Vagina (tissue), 2 donors: ENCODE measurements at regions not wholly inside any gene's neighbourhood (a gene's known extent, or its start where the extent isn't known, plus 50 kb on each side); places are given as distances from the start of the nearest gene placed in this dataset.

ENCODE experiments used
- DNase-seq, 2 donors: peaks; one replicate each; pipeline ENCODE4 v3.0.0-alpha.2; 2017; ENCODE audit errors: extremely low spot score in 2 of 2
- H3K27ac ChIP-seq: fragments of 200-600 bp; sonication (generic); one replicate; pipeline ENCODE4 v1.5.1; 2019
- H3K27me3 ChIP-seq: fragments of 200-600 bp; sonication (generic); one replicate; pipeline ENCODE4 v1.5.1; 2019
- H3K36me3 ChIP-seq, 2 donors: fragments of 200-600 bp; sonication (generic); one replicate each; pipeline ENCODE4 v1.5.1; 2017 to 2019
- H3K4me1 ChIP-seq: fragments of 200-600 bp; sonication (generic); one replicate; pipeline ENCODE4 v1.5.1; 2019
- H3K4me3 ChIP-seq, 2 donors: fragments of 200-600 bp; sonication (generic); 1 replicate in 1 of 2; 2 replicates in 1 of 2; pipeline ENCODE4 v1.5.1; 2016 to 2019
- H3K9me3 ChIP-seq: fragments of 200-600 bp; sonication (generic); one replicate; pipeline ENCODE4 v1.5.1; 2019
- POLR2A ChIP-seq, 2 donors: fragments of 450-650 bp; IDR thresholded peaks; one replicate each; pipeline ENCODE4 v1.6.1; 2017; ENCODE audit warnings: antibody characterized with exemption in 2 of 2, mild to moderate bottlenecking in 2 of 2, moderate library complexity in 2 of 2
- POLR2AphosphoS5 ChIP-seq, 2 donors: sonication (generic); formaldehyde crosslinking; IDR thresholded peaks; one replicate each; pipeline ENCODE4 v1.9.0; 2017; ENCODE audit warnings: antibody characterized with exemption in 2 of 2, mild to moderate bottlenecking in 2 of 2, low read depth in 1 of 2; ENCODE audit not compliant: insufficient read depth in 1 of 2
- intact Hi-C: fragments of 100-400 bp; cut with DNase I; formaldehyde crosslinking; loops from one replicate; pipeline ENCODE4 v1.15.1; 2023
- TF ChIP-seq, protein P1 (sequence below), 3 experiments: fragments of 450-650 bp in 2 of 3; fragments of 200-600 bp in 1 of 3; sonication (generic) in 1 of 3; IDR thresholded peaks; one replicate each; pipeline ENCODE4 v1.5.1; 2017 to 2019; ENCODE audit warnings: antibody characterized with exemption in 3 of 3, mild to moderate bottlenecking in 2 of 3, moderate library complexity in 2 of 3

DNA sequence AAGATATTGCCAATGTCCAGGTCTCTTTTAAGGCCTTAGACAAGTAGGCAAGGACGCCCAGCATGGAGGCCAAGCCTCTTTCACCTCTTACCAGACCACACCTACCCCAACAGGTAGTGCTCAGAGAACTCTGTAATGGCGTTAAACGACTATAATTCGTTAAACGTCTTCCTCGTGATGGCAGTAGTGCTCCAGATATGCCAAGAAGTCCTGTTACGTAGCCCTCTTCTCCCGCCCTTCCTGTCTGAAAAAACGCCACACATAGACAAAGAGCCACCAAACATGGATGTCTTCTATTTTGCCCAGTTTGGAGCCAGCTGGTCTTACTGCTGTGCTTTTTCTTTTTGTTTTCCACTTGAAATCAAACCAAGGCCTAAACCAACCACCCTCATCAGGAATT, 190.7 kb downstream of the OR13H1 start:
- Histone ChIP-seq H3K36me3 (no peaks in the 10 kb centered on the region), H3K4me1 (no peaks in the 10 kb centered on the region), H3K4me3 (peak overlapping the region in 1 of 2 donors; percentile 9), H3K27ac (no peak overlapping the region), H3K9me3 (no peaks in the 10 kb centered on the region), H3K27me3 (no peaks in the 10 kb centered on the region)
- DNase-seq, result no peak
- intact Hi-C loops, result no loop called here
- TF ChIP-seq POLR2AphosphoS5 (IDR thresholded peaks at IDR 0.05; ENCODE audit: insufficient read depth in 1 of 2, low read depth in 1 of 2) (peak in 1 of 2 donors; percentile 60), POLR2A (IDR thresholded peaks at IDR 0.05) (no peak)
- TF ChIP-seq, protein P1, sequence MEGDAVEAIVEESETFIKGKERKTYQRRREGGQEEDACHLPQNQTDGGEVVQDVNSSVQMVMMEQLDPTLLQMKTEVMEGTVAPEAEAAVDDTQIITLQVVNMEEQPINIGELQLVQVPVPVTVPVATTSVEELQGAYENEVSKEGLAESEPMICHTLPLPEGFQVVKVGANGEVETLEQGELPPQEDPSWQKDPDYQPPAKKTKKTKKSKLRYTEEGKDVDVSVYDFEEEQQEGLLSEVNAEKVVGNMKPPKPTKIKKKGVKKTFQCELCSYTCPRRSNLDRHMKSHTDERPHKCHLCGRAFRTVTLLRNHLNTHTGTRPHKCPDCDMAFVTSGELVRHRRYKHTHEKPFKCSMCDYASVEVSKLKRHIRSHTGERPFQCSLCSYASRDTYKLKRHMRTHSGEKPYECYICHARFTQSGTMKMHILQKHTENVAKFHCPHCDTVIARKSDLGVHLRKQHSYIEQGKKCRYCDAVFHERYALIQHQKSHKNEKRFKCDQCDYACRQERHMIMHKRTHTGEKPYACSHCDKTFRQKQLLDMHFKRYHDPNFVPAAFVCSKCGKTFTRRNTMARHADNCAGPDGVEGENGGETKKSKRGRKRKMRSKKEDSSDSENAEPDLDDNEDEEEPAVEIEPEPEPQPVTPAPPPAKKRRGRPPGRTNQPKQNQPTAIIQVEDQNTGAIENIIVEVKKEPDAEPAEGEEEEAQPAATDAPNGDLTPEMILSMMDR (IDR thresholded peaks at IDR 0.05), result peak in 1 of 3 experiments; percentile 42

DNA sequence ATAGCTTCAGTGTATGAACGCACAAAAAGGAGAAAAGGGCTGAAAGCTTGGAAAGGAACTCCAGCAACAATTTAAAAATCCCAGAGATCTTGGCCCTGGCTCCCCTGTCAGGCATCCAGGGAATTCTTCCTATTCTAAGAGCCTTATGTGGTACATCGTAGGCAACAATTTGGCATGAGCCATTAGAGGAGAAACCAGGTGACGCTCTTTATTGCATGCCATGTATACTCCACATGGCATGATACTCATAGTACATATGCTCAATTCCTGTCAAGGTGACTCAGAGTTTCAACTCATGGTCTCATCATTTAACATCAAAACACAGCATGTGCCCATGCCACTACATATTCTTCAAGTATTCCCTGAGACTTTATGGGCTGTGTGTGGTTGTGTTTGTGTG, 191.3 kb downstream of the OR13H1 start:
- H3K9me3 ChIP-seq, result no peaks in the 10 kb centered on the region
- peak overlapping the region in 1 of 2 donors; percentile 9 for H3K4me3 ChIP-seq
- no peaks in the 10 kb centered on the region for H3K4me1 ChIP-seq
- no peaks in the 10 kb centered on the region for H3K36me3 ChIP-seq
- no peaks in the 10 kb centered on the region for H3K27me3 ChIP-seq
- TF ChIP-seq, protein P1 (IDR thresholded peaks at IDR 0.05), result no peak
- TF ChIP-seq POLR2A (IDR thresholded peaks at IDR 0.05) (no peak), POLR2AphosphoS5 (IDR thresholded peaks at IDR 0.05; ENCODE audit: insufficient read depth in 1 of 2, low read depth in 1 of 2) (no peak)
- intact Hi-C loops, result no loop called here
- peak overlapping the region; percentile 13 for H3K27ac ChIP-seq
- DNase-seq, result no peak

DNA sequence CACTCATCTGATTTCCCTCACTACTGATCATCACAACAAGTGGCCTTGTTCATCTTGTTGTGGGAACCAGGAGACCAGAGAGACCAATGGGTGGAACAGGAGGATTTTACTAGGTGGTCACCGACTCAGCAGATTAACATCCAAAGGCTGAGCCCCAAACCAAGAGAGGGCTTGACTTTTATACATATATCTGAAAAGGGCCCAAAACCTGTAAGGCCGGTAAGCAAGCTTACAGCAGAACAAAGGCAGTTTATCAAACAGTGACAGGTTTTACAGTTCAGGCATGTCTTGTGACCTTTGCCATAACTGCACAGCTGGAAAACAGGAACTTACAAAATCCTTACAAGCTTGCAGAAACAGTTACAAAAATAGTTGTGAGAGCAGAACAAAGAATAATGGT, 195.9 kb downstream of the OR13H1 start:
- intact Hi-C loops, result loop anchor here (10.0 kb wide), 1 partner anchor 55 kb away; no protein-coding TSS in a partner anchor
- H3K9me3 ChIP-seq, result no peaks in the 10 kb centered on the region
- no peaks in the 10 kb centered on the region for H3K4me1 ChIP-seq
- no peaks in the 10 kb centered on the region for H3K36me3 ChIP-seq
- H3K27ac ChIP-seq, result no peak overlapping the region
- TF ChIP-seq POLR2AphosphoS5 (IDR thresholded peaks at IDR 0.05; ENCODE audit: insufficient read depth in 1 of 2, low read depth in 1 of 2) (no peak), POLR2A (IDR thresholded peaks at IDR 0.05) (no peak)
- TF ChIP-seq, protein P1 (IDR thresholded peaks at IDR 0.05), result no peak
- DNase-seq, result no peak
- H3K4me3 ChIP-seq, result no peak overlapping the region
- H3K27me3 ChIP-seq, result no peaks in the 10 kb centered on the region

DNA sequence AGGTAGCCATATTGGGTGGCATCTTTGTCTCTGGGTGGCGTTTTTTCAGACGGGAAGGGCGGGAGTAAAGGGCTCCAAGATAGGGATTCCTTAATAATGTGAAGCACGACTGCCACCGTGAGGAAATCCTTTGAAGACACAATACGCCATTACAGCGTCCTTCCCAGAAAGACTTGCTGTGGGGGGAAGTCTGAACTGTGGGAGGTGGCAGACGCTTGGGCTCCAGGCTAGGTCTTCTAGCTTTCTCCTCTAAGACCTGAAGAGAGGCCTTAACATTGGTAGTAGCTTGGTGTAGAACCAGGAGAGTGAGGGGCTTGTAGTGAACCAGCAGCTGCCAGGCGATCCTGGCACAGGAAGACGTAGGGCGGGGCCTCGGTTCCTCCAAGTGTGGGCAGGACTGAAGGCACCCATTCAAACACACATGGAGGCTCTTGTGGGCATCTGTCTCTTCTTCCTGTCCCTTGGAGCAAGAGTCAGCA, 197.3 kb downstream of the OR13H1 start:
- H3K4me3 ChIP-seq, result peak overlapping the region; percentile 38 to 42
- H3K36me3 ChIP-seq, result no peaks in the 10 kb centered on the region
- intact Hi-C loops, result loop anchor here (10.0 kb wide), 1 partner anchor 54 kb away; no protein-coding TSS in a partner anchor
- H3K27ac ChIP-seq, result peak overlapping the region; percentile 79
- no peaks in the 10 kb centered on the region for H3K27me3 ChIP-seq
- no peaks in the 10 kb centered on the region for H3K9me3 ChIP-seq
- H3K4me1 ChIP-seq, result no peaks in the 10 kb centered on the region
- TF ChIP-seq, protein P1 (IDR thresholded peaks at IDR 0.05), result peak in 1 of 3 experiments; percentile 53
- TF ChIP-seq POLR2A (IDR thresholded peaks at IDR 0.05) (no peak), POLR2AphosphoS5 (IDR thresholded peaks at IDR 0.05; ENCODE audit: insufficient read depth in 1 of 2, low read depth in 1 of 2) (peak in 1 of 2 donors; percentile 28)
- no peak for DNase-seq

DNA sequence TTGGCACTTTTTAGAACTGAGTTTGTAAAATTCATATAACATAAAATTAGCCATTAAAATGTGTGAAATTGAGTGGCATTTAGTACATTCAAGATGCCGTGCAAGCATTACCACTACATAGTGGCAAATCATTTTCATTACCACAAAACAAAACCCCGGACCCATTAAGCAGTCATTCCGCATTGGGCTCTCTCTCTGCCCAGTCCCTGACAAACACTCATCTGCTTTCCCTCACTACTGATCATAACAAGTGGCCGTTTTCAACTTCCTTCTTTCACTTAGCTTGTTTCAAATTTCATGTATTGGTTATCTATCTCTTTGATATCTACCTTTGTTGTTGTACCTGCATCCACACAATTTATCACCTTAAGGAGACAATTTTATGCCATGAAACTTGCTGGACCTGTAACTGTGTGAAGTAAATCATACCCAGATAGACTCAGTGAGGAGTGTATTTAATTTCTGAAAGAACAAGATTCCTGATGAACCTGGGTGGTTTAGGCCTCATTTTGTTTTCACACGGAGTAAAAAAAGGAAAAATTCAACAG, 202.1 kb downstream of the OR13H1 start:
- Histone ChIP-seq H3K4me3 (peak overlapping the region; percentile 50 to 51), H3K4me1 (no peaks in the 10 kb centered on the region), H3K9me3 (no peaks in the 10 kb centered on the region), H3K27me3 (no peaks in the 10 kb centered on the region), H3K27ac (no peak overlapping the region), H3K36me3 (no peaks in the 10 kb centered on the region)
- intact Hi-C loops, result loop anchor here (10.0 kb wide), 1 partner anchor 49 kb away; no protein-coding TSS in a partner anchor
- no peak for DNase-seq
- TF ChIP-seq, protein P1 (IDR thresholded peaks at IDR 0.05), result no peak
